NCI-H510A treated with DMSO at 0.1 percent for 48 hours (cell line): ENCODE measurements at regions not wholly inside any gene's neighbourhood (a gene's known extent, or its start where the extent isn't known, plus 50 kb on each side); places are given as distances from the start of the nearest gene placed in this dataset.
A peak's percentile ranks its signal among the peaks of the same experiment; 100 is the strongest.

Source experiments
- DNase-seq: peaks from one replicate; lab custom pipeline; 2025; lab: John Stamatoyannopoulos, UW

GRCh38 chr5:103498800-103499551, 63.6 kb downstream of the NUDT12 start:
- DNase-seq = no peak

GRCh38 chr5:103498211-103498610, 64.4 kb downstream of the NUDT12 start:
- DNase-seq = no peak

GRCh38 chr5:103497781-103498180, 64.8 kb downstream of the NUDT12 start:
- no peak for DNase-seq

GRCh38 chr5:103490030-103490739, 72.4 kb downstream of the NUDT12 start:
- no peak for DNase-seq

GRCh38 chr5:103489307-103489706, 73.3 kb downstream of the NUDT12 start:
- DNase-seq = no peak

GRCh38 chr5:103487822-103488493, 74.6 kb downstream of the NUDT12 start:
- DNase-seq = no peak

GRCh38 chr5:103487218-103487617, 75.4 kb downstream of the NUDT12 start:
- no peak for DNase-seq

GRCh38 chr5:103486739-103487138, 75.8 kb downstream of the NUDT12 start:
- DNase-seq = no peak

- DNase-seq = no peak
These were observed 82.3 kb downstream of the NUDT12 start for GRCh38 chr5:103480246-103480645.

GRCh38 chr5:103477678-103478077, 84.9 kb downstream of the NUDT12 start:
- no peak for DNase-seq

- no peak for DNase-seq
These were observed 85.8 kb downstream of the NUDT12 start for GRCh38 chr5:103476811-103477210.

- DNase-seq = peak; percentile 28
These were observed 86.9 kb downstream of the NUDT12 start for GRCh38 chr5:103475629-103476240.

GRCh38 chr5:103474677-103475076, 87.9 kb downstream of the NUDT12 start:
- DNase-seq = no peak

- DNase-seq = no peak
These were observed 88.9 kb downstream of the NUDT12 start for GRCh38 chr5:103473725-103474124.

- DNase-seq = no peak
These were observed 89.8 kb downstream of the NUDT12 start for GRCh38 chr5:103472830-103473229.

GRCh38 chr5:103472265-103472664, 90.3 kb downstream of the NUDT12 start:
- DNase-seq = no peak

- no peak for DNase-seq
These were observed 93.1 kb downstream of the NUDT12 start for GRCh38 chr5:103469288-103470040.

- DNase-seq = no peak
These were observed 94.8 kb downstream of the NUDT12 start for GRCh38 chr5:103467831-103468230.

GRCh38 chr5:103466495-103466894, 96.1 kb downstream of the NUDT12 start:
- DNase-seq = no peak

GRCh38 chr5:103465891-103466290, 96.7 kb downstream of the NUDT12 start:
- DNase-seq = no peak

- DNase-seq = no peak
These were observed 97.6 kb downstream of the NUDT12 start for GRCh38 chr5:103464835-103465484.
